MM.1S (cell line): ENCODE measurements at regions not wholly inside any gene's neighbourhood (a gene's known extent, or its start where the extent isn't known, plus 50 kb on each side); places are given as distances from the start of the nearest gene placed in this dataset.

Experiments used
- DNase-seq: peaks from one replicate; pipeline ENCODE4 v3.0.0-alpha.2; 2015
- H2AFZ ChIP-seq: fragments of 300-600 bp; sonication (generic); 2 replicates; pipeline ENCODE4 v1.6.0; 2016; ENCODE audit warnings: antibody characterized with exemption, low read length
- H3F3A ChIP-seq: fragments of 300-600 bp; sonication (generic); 2 replicates; pipeline ENCODE4 v1.6.1; 2016; ENCODE audit warnings: mild to moderate bottlenecking, antibody characterized with exemption, low read length, moderate library complexity, mixed read lengths; ENCODE audit not compliant: insufficient read depth
- H3K27ac ChIP-seq: fragments of 300-600 bp; sonication (generic); 2 replicates; pipeline ENCODE4 v1.5.1; 2016; ENCODE audit warnings: mild to moderate bottlenecking, low read length
- H3K27me3 ChIP-seq: fragments of 300-600 bp; sonication (generic); replicated peaks from 2 replicates; pipeline ENCODE4 v1.6.0; 2016; ENCODE audit warnings: low read length; ENCODE audit not compliant: insufficient read depth
- H3K36me3 ChIP-seq: fragments of 300-600 bp; sonication (generic); replicated peaks from 2 replicates; pipeline ENCODE4 v1.6.1; 2016; ENCODE audit warnings: mild to moderate bottlenecking, low read length, mixed read lengths; ENCODE audit not compliant: insufficient read depth
- H3K4me1 ChIP-seq: fragments of 300-600 bp; sonication (generic); 2 replicates; pipeline ENCODE4 v1.6.1; 2016; ENCODE audit warnings: low read length, mixed read lengths
- H3K4me2 ChIP-seq: fragments of 300-600 bp; sonication (generic); 2 replicates; pipeline ENCODE4 v1.6.0; 2016; ENCODE audit warnings: low read depth, low read length
- H3K4me3 ChIP-seq: fragments of 300-600 bp; sonication (generic); 2 replicates; pipeline ENCODE4 v1.5.1; 2016; ENCODE audit warnings: low read length, mixed read lengths
- H3K79me2 ChIP-seq: fragments of 300-600 bp; sonication (generic); 2 replicates; pipeline ENCODE4 v1.6.1; 2016; ENCODE audit warnings: mixed run types, low read length, mixed read lengths
- H3K9ac ChIP-seq: fragments of 300-600 bp; sonication (generic); 2 replicates; pipeline ENCODE4 v1.6.1; 2016; ENCODE audit warnings: low read length, mixed read lengths
- H3K9me2 ChIP-seq: fragments of 300-600 bp; sonication (generic); replicated peaks from 2 replicates; pipeline ENCODE4 v1.6.1; 2016; ENCODE audit warnings: mild to moderate bottlenecking, low read length, mixed read lengths; ENCODE audit not compliant: insufficient read depth
- H3K9me3 ChIP-seq: fragments of 300-600 bp; sonication (generic); replicated peaks from 2 replicates; pipeline ENCODE4 v1.6.1; 2016; ENCODE audit warnings: mild to moderate bottlenecking, low read length, mixed read lengths; ENCODE audit not compliant: insufficient read depth
- H4K20me1 ChIP-seq: fragments of 300-600 bp; sonication (generic); 2 replicates; pipeline ENCODE4 v1.6.1; 2016; ENCODE audit warnings: mild to moderate bottlenecking, low read length, moderate library complexity, mixed read lengths; ENCODE audit not compliant: insufficient read depth
- EZH2 ChIP-seq: fragments of 300-600 bp; sonication (generic); optimal IDR thresholded peaks from 2 replicates; pipeline ENCODE3; 2017; ENCODE audit warnings: low read depth, mild to moderate bottlenecking, antibody characterized with exemption, low read length, mixed read lengths
- EZH2phosphoT487 ChIP-seq: fragments of 300-600 bp; sonication (generic); IDR thresholded peaks from 2 replicates; pipeline ENCODE4 v1.6.1; 2018; ENCODE audit warnings: antibody characterized with exemption, low read length
- TF ChIP-seq, protein P1 (sequence below): fragments of 300-600 bp; sonication (generic); IDR thresholded peaks from 2 replicates; pipeline ENCODE4 v1.5.1; 2016; ENCODE audit warnings: antibody characterized with exemption, low read length, mixed read lengths

DNA sequence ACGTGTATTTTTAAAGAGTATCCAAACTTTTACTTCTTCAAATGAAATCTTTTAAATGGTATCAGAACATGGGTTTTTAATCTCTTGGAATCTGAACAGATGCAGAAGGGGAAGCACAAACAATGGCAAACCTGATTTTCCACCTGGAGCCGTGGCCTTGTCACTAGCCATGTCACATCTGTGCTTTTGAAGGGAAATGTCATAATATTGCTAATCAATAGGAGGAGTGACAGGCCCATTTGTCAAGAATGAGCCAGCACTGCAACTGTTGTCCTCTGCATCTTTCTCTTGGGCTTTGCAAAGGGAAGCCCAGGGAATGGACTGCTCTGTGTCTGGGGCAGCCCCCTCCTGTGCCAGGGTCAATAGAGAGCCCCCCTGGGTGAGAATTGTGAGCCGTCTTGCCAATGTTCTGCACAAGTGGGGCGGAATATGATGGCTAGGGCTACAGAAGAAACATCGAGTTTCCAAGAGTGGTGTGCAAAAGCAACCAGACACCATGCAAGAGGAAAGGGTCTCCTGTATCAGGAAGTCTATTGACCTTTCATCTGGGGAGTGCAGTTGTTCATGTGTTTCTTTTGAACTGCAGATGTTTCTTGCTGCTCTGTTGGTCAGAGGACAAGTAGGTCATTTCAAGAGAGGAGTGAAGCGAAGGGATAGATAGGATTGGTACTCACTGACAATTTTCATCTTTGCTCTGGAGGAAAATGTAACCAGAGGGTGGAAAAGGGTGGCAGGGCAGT, 181.8 kb upstream of the NPVF start:
- H3K4me1 ChIP-seq: no peaks in the 10 kb centered on the region
- H3K4me3 ChIP-seq: no peak overlapping the region
- no peaks in the 10 kb centered on the region for H3K9me3 ChIP-seq
- no peaks in the 10 kb centered on the region for H3K27me3 ChIP-seq
- DNase-seq: no peak
- no peak overlapping the region for H2AFZ ChIP-seq
- no peaks in the 10 kb centered on the region for H3K9me2 ChIP-seq
- no peak overlapping the region for H3K4me2 ChIP-seq
- H3F3A ChIP-seq: no peaks in the 10 kb centered on the region
- TF ChIP-seq, protein P1, sequence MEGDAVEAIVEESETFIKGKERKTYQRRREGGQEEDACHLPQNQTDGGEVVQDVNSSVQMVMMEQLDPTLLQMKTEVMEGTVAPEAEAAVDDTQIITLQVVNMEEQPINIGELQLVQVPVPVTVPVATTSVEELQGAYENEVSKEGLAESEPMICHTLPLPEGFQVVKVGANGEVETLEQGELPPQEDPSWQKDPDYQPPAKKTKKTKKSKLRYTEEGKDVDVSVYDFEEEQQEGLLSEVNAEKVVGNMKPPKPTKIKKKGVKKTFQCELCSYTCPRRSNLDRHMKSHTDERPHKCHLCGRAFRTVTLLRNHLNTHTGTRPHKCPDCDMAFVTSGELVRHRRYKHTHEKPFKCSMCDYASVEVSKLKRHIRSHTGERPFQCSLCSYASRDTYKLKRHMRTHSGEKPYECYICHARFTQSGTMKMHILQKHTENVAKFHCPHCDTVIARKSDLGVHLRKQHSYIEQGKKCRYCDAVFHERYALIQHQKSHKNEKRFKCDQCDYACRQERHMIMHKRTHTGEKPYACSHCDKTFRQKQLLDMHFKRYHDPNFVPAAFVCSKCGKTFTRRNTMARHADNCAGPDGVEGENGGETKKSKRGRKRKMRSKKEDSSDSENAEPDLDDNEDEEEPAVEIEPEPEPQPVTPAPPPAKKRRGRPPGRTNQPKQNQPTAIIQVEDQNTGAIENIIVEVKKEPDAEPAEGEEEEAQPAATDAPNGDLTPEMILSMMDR: no peak
- TF ChIP-seq EZH2phosphoT487 (no peak), EZH2 (no peak)
- no peaks in the 10 kb centered on the region for H3K36me3 ChIP-seq
- no peaks in the 10 kb centered on the region for H3K79me2 ChIP-seq
- H4K20me1 ChIP-seq: no peaks in the 10 kb centered on the region
- H3K27ac ChIP-seq: no peak overlapping the region
- H3K9ac ChIP-seq: no peak overlapping the region

GRCh38 chr7:25420771-25421170, 192.5 kb upstream of the NPVF start:
- H3K4me3 ChIP-seq: no peak overlapping the region
- H3K27ac ChIP-seq: no peak overlapping the region
- H3K4me1 ChIP-seq: no peaks in the 10 kb centered on the region
- no peaks in the 10 kb centered on the region for H3K9me2 ChIP-seq
- no peak overlapping the region for H3K9ac ChIP-seq
- H4K20me1 ChIP-seq: no peaks in the 10 kb centered on the region
- H3K9me3 ChIP-seq: no peaks in the 10 kb centered on the region
- no peaks in the 10 kb centered on the region for H3F3A ChIP-seq
- H3K79me2 ChIP-seq: no peaks in the 10 kb centered on the region
- no peak overlapping the region for H2AFZ ChIP-seq
- H3K4me2 ChIP-seq: no peak overlapping the region
- DNase-seq: no peak
- TF ChIP-seq EZH2: no peak
- TF ChIP-seq EZH2phosphoT487: no peak
- TF ChIP-seq, protein P1: no peak
- no peaks in the 10 kb centered on the region for H3K27me3 ChIP-seq
- H3K36me3 ChIP-seq: no peaks in the 10 kb centered on the region

DNA sequence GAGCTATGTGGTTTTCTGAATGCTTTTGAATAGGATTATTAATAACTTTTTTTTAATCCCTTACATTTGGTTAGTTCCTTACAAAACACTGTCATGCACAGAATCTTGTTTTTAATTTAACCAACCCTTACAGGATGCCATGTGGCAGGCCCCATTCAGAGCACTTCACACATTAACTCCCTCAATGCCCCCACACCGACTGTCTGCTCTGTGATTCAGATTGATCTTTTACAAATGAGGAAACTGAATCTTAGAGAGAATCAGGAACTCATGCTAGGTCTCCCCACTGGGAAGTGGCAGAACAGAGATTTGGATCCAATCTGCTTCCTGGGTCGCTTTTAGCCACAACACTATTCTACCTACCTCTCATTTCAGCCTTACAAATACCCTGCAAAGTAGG, 195.8 kb upstream of the NPVF start:
- Histone ChIP-seq H3K27me3 (no peaks in the 10 kb centered on the region), H3K79me2 (no peaks in the 10 kb centered on the region), H3K9me3 (no peaks in the 10 kb centered on the region), H3K4me3 (no peak overlapping the region), H3K9ac (no peak overlapping the region), H4K20me1 (no peaks in the 10 kb centered on the region), H3F3A (no peaks in the 10 kb centered on the region), H3K9me2 (no peaks in the 10 kb centered on the region), H3K4me1 (no peaks in the 10 kb centered on the region), H2AFZ (no peak overlapping the region), H3K36me3 (no peaks in the 10 kb centered on the region), H3K4me2 (no peak overlapping the region), H3K27ac (no peak overlapping the region)
- DNase-seq: no peak
- no peak for TF ChIP-seq EZH2phosphoT487
- no peak for TF ChIP-seq EZH2
- TF ChIP-seq, protein P1: no peak
